H54 (cell line): ENCODE measurements at regions not wholly inside any gene's neighbourhood (a gene's known extent, or its start where the extent isn't known, plus 50 kb on each side); places are given as distances from the start of the nearest gene placed in this dataset.
"Not testable (repeated sequence)": the region's sequence is repeated elsewhere in the genome, so short reads cannot be mapped to it uniquely, and the experiment has no call there.

Experiments used
- DNase-seq: peaks from one replicate; pipeline ENCODE4 v3.0.0; 2011; ENCODE audit warnings: low spot score, mixed read lengths; ENCODE audit not compliant: insufficient read length
- FAIRE-seq: peaks from 3 replicates; lab custom pipeline; 2011; peaks lifted over from hg19 to GRCh38; lab: Jason Lieb, UNC
- POLR2A ChIP-seq: IDR thresholded peaks from 2 replicates; pipeline ENCODE4 v1.6.1; 2011; ENCODE audit warnings: low read depth, mild to moderate bottlenecking, low read length

DNA sequence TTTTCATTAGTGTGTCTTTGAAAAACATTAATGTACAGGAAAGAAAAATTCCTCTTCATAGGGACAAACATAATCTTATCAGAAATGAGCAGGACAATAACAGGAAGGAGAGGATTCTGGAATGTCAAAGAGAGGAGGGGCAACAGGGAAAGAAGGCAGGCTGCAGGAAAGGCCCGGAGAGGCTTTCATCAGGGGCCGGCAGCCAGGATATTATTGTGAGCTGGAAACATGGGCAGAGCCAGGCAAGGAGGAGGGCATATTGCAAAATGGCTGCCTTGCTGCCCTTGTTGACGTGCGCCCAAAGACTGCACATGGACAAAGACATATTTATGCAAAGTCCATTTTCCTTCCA is 433.7 kb downstream of the ETS1 start:
- TF ChIP-seq POLR2A, result no peak
- DNase-seq (no peak), FAIRE-seq (no peak)

DNA sequence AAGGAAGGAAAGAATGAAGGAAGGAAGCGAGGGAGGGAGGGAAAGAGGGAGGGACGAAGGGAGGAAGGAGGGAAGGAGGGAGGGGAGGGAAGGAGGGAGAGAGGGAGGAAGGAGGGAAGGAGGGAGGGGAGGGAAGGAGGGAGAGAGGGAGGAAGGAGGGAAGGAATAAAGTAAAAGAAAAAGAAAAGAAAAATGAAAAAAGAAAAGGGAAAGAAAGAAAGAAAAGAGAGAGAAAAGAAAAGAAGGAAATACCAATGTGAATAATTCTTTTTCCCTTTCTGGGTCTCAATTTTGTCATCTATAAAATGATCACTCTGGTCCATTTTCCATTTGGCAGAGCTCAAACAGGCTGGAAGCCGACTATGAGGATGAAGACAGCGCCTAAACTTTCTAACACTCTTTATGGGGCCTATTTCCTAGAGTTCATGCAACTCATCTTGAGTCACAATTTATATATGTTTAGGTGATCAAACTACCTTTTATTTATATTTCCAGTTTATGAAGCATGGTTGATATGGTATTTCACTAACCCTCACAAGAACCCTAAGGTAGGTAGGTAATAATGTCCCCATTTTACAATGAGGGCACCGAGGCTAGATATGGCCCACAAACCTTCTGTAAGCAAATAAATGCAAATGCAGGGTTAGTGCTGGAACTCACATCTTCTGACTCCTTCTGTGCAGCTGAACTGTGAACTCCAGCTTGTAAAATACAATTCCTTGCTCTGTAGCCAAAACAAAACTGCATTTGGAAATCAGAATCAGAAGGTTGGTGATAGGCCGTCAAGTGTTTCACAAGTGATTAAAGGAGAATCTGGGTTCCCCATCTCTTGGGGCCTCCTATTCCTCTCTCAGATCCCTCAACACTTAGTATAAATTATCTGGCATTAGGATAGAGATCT is 434.3 kb downstream of the ETS1 start:
- FAIRE-seq, result no peak
- DNase-seq, result no peak

DNA sequence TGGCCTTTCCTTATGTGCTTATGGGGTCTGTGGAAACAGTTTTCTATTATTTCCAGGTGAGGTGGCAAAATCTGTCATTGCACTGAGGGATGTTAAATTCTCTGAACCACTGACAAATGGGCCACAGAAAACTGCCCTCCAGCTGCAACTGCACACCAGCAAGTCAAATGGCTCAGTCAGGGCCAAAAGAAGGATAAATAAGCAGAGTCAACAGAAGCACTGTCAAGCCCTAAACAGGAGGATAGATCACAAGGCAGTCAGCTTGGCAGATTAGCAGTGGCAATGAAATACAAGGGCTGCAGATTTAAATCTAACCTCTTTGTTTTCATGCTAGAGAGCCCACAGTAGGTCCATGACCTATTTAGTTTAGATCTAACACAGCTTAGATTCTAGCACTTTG is 435.6 kb downstream of the ETS1 start:
- FAIRE-seq (no peak), DNase-seq (no peak)
- no peak for TF ChIP-seq POLR2A

More for the DNA sequence above, 434.3 kb downstream of the ETS1 start:
- TF ChIP-seq POLR2A, result no peak

DNA sequence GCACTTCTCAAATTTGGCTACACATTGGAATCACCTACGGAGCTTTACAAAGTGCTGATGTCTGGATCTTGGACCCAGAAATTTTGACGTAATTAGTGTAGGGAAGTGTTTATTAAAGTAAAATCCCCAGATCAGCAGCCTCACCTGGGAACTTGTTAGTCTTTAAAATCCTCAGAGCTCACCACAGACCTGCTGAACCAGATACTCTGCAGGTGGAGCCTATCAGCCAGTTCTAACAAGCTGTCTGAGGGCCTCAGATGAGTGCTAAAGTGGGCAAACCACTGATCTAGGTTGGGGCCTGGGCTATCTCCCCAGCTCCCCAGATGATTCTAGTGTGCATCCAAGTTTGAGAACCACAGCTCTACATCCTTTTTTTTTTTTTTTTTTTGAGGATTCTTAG is 436.0 kb downstream of the ETS1 start:
- FAIRE-seq (no peak), DNase-seq (no peak)
- TF ChIP-seq POLR2A, result no peak

DNA sequence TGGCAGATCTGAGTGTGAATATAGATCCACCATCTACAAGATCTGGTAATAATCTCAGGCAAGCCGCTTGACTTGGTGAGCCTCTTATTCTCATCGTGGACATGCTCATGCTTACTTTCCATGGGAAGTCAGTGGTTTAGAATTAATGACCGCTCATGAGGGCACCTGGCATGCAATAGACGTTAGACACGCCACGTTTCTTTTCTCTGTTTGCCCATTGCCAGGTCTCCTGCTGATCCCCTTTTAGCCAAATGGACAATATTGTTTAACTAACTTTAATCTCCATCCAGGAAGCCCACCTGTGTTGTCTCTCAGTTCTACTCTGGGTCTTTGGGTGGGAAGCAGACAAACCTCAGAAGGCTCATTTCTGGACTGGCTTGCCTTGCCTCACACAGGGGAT is 439.1 kb downstream of the ETS1 start:
- TF ChIP-seq POLR2A, result no peak
- FAIRE-seq, result no peak

DNA sequence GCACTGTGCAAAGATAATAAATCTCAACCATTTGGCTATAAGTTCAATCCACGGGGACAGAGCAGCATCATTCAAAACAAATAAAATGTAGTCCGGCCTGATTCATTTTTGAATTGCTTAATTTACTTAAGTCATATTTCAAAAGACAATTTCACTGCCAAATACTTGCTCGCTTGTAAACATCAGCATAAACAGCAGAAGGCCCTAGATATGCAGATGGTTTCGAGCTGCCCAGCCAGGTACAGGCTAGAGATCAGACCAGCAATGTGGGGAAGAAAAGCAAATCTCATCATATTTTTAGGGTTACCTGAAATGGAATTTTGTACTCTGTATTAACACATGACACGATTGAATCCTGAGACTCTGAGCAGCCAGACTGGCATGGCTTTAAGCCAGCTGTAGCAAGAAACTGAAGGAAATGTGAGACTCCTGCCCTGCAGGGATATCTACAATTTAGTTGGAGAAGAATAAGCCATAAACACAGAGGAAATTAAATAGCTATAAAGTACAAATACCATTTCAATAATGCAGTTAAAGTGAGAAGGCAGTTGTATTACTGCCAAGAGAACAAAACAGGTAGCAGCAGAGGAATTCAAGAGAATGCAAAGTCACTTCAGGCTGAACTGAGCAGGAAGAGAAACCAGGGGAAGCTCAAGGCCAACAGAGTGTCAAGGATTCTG is 440.3 kb downstream of the ETS1 start:
- DNase-seq (no peak), FAIRE-seq (no peak)
- no peak for TF ChIP-seq POLR2A

More for the DNA sequence above, 439.1 kb downstream of the ETS1 start:
- no peak for DNase-seq

DNA sequence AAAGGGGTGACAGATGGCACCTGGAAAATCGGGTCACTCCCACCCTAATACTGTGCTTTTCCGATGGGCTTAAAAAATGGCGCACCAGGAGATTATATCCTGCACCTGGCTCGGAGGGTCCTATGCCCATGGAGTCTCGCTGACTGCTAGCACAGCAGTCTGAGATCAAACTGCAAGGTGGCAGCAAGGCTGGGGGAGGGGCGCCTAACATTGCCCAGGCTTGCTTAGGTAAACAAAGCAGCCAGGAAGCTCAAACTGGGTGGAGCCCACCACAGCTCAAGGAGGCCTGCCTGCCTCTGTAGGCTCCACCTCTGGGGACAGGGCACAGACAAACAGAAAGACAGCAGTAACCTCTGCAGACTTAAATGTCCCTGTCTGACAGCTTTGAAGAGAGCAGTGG is 447.1 kb downstream of the ETS1 start:
- DNase-seq, FAIRE-seq: not testable (repeated sequence)

DNA sequence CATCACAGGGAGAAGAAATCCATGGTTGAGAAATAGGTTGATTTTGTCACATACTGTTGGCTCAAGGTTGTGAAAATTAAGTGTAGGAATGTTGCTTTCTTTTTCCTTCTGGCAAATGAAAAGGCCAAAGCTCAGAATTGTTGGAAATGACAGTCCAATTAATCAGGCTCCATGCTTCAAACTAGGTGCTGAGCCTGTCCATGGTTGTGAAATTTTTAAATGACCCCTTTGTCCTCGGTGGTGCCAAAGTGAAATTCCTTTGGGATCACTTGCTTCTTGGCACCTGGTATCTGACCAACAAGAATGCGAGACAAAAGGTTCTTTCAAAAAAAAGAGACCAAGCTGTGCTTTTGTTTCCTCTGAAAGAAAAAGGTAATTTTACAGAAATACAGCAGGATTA is 451.9 kb downstream of the ETS1 start:
- peak; percentile 64 for FAIRE-seq
- no peak for DNase-seq
- no peak for TF ChIP-seq POLR2A

DNA sequence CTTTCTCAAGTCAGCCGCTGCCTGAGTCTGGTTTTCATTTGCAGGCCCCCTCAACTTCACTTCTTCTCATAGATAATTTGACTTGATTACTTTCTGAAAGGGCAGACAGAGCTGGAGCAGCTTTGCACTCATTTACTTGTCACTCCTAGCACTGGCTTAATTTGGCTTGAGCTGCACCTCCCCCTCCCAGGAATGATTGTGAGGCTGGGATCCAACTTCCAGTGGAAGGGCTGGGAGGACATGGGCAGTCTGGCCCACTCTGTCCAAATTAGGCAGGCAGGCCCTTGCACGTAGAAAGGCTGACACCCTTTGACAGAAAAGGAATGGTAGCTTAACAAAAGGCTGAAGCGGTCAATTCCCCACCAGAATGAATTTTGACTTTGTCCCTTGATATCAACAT is 453.9 kb downstream of the ETS1 start:
- FAIRE-seq (no peak), DNase-seq (no peak)
- TF ChIP-seq POLR2A, result no peak

DNA sequence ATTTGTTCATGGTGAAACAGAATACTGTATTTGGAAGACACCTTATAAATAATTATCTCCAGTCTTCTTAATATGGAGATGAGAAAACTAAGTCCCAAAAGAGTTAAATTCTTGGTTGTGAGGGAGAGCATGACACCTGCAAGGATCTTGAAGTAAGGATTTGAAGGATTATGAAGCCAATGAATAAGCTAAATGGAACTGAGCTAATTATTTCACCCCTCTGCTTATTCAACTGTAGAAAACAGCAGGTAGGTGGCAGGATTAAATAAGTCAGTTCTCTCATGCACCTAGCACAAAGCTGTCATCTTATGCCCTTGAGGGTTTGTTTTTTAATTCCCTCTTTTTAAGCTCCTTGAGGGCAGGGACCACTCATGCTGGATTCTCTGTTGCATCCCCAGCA is 457.3 kb downstream of the ETS1 start:
- TF ChIP-seq POLR2A, result no peak
- DNase-seq, result no peak
- FAIRE-seq, result no peak

DNA sequence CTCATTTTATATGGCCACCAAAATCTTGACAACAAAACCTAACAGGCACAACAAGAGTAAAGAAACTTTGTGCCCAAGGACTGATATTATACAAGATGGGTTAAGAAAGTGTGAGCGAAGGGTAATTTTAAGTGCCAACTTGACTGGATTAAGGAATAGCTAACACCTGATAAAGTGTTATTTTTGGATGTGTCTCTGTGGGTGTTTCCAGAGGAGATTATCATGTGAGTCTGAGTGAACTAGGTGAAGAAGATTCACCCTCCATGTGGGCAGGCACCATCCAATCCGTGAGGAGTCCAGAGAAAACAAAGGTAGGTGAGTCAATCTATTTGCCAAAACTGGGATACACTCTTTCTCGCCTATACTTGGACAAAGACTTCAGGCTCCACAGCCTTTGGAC is 461.6 kb downstream of the ETS1 start:
- TF ChIP-seq POLR2A, result no peak
- FAIRE-seq (no peak), DNase-seq (no peak)

DNA sequence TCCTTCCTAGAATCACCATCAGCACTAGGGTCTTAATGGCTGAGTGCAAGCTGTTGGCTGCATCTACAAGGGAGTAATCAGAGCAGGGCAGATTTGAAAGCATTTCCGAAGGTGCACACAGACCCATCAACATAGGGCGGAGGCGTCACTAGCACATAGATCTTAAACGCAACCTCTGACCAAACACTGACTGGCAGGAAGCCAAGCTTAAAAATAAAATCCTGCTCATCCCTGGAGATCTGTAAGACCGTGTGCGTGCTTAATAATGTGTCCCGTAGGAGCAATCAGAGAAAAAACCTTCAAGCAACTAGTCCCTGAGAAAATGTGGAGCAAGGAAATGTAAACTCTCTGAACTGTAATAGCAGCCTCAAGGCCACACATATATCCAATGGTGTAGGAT is 470.5 kb downstream of the ETS1 start:
- no peak for TF ChIP-seq POLR2A
- no peak for FAIRE-seq
- no peak for DNase-seq

DNA sequence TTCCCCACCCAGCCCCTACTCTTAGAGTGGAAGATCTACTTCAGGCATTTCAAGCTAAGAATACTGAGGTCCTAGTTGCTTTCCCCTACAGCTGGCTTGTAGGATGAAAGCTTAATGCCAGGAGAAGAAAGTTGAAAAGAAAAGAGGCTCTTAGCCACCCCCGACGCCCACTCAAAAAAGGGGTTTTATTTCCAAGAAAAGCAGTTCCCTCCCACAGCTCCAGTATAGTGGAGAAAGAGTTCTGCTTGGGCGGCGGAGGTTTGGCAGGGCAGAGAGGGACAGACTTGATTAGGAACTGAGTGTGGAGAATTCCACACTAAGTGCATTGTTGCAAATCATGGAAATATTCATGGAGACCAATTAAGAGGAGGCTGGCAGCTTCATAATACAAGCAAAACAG is 470.9 kb downstream of the ETS1 start:
- FAIRE-seq (no peak), DNase-seq (no peak)
- no peak for TF ChIP-seq POLR2A

DNA sequence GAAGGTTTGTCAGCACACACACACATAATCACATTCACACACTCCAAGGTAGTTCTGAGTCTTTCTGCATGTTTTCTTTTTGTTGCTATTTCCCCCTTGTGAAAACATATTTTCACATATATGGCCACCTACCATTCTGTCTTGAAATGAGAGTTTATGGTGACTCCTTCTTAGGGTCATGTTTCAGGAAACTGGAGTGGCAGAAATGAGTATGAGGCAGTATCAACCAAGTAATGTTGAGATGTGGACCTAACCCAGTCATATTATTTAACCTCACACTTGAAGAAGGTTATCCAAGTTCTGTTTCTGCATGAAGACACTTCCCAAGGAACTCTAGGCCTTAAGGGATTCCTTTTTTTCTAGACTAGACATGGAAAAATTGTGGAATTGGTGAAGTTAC is 481.4 kb downstream of the ETS1 start:
- no peak for FAIRE-seq
- no peak for TF ChIP-seq POLR2A
- no peak for DNase-seq

DNA sequence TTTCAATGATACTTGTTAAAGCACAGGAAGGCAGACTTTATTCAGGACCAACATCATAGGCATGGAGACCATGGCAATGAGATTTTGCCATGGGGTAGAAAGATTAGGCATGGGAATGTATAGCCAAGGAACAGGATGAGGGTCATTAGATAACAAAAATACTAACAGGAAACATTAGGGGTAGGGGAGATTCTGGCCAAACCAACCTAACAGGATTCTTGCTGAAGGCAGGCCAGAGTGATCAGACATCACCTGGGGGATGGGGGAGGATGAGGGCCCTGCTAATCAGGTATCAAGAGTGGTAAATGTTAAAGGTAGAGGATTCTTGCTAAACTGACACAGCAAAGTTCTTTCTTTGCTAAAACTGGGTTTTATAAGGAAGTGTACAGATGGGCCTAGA is 481.8 kb downstream of the ETS1 start:
- TF ChIP-seq POLR2A, result no peak
- DNase-seq (no peak), FAIRE-seq (no peak)
